HG03095 (cell line): ENCODE measurements at regions not wholly inside any gene's neighbourhood (a gene's known extent, or its start where the extent isn't known, plus 50 kb on each side); places are given as distances from the start of the nearest gene placed in this dataset.
"Not testable (repeated sequence)": the region's sequence is repeated elsewhere in the genome, so short reads cannot be mapped to it uniquely, and the experiment has no call there.

Experiments used
- ATAC-seq: cut with Tn5 transposase; IDR thresholded peaks from one replicate; pipeline ENCODE4 v1.9.1; 2021; ENCODE audit warnings: moderate library complexity; ENCODE audit not compliant: unreplicated experiment

DNA sequence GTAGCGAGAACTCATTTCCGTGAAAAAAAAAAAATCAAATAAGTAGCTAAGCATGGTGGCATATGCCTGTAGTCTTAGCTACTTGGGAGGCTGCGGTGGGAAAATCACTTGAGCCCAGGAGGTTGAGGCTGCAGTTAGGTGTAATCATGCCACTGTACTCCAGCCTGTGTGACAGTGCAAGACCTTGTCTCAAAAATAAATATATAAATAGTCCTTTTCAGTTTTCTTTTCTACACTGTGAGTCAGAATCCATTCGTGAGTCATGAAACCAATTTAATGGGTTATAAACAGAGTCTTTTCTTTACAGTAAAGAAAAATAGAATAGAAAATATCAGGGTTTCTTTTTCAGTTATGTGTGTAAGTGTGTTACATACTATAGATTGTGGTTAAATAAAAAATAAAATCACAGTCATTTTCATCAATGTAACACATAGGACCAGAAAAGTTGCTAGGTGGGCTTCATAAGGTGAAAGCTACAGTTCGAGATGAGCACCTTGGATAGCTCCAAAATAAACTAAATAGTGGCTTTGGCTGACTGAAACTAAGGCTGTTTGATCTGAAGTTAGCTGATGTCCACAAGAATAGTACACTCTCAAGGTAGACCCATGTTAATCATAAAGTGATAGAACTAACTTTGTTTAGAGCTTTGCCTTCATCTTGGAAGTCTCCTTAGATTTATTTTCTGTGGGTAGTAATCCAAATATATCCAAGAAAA is 781.1 kb downstream of the GATA3 start:
- no peak for ATAC-seq

DNA sequence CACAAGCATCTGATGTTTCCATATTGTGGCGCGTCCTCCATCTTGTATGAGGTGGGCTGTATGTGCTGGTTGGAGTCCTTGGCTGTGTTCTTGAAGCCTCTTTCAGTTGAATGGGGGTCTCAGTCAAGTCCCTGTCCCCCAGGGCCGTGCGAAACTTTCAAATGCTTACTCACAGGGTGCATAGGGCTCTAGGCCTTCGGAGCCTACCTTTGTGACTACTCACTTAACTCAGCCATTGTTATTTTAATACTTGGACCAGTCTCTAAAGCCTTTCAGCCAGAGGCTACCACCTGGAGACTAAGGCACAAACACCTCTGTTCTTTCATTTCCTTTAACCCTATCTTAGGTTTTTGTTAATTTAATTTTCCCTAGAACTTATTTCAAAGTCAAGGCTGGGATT is 785.9 kb downstream of the GATA3 start:
- no peak for ATAC-seq

GRCh38 chr10:8844141-8844540 is 789.7 kb downstream of the GATA3 start:
- ATAC-seq = no peak

- no peak for ATAC-seq
These were observed 798.1 kb downstream of the GATA3 start for GRCh38 chr10:8852546-8852945.

DNA sequence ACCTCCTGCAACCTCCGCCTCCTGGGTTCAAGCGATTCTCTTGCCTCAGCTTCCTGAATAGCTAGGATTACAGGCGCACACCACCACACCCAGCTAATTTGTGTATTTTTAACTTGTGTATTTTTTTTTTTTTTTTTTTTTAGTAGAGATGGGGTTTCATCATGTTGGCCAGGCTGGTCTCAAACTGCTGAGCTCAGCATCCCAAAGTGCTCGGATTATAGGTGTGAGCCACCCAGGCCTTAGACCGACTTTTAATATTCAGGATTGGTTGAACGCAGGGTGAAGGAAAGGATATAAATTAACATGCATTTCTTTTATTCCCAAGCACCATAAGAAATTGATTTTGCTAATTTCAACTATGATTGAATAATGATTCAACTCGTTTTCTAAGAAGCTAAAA is 798.6 kb downstream of the GATA3 start:
- no peak for ATAC-seq

DNA sequence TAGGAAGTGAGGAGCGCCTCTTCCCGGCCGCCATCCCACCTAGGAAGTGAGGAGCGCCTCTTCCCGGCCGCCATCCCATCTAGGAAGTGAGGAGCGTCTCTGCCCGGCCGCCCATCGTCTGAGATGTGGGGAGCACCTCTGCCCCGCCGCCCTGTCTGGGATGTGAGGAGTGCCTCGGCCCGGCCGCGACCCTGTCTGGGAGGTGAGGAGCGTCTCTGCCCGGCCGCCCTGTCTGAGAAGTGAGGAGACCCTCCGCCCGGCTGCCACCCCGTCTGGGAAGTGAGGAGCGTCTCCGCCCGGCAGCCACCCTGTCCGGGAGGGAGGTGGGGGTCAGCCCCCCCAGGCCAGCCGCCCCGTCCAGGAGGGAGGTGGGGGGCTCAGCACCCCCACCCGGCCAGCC is 814.4 kb downstream of the GATA3 start:
- ATAC-seq = not testable (repeated sequence)

GRCh38 chr10:8873310-8873709 is 818.8 kb downstream of the GATA3 start:
- no peak for ATAC-seq

DNA sequence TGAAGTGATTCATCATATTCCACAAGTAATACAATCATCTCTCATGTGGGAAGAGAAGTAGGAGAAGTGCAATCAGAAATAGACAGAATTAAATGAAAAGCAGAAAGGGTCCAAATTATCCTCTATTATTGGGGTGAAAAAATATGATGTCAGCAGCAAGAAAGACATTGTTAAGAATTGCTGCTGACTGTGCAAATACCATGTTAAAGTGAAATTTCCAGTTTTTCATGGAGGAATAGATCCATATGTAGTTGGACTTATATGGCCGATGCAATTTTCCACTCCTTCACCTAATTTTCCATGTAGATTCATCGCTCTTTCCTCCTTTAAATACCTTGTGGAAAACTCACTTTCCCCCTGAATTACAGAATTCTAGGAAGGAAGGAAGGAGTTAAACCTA is 819.8 kb downstream of the GATA3 start:
- no peak for ATAC-seq

- ATAC-seq = no peak
These were observed 820.5 kb downstream of the GATA3 start for GRCh38 chr10:8874972-8875371.

DNA sequence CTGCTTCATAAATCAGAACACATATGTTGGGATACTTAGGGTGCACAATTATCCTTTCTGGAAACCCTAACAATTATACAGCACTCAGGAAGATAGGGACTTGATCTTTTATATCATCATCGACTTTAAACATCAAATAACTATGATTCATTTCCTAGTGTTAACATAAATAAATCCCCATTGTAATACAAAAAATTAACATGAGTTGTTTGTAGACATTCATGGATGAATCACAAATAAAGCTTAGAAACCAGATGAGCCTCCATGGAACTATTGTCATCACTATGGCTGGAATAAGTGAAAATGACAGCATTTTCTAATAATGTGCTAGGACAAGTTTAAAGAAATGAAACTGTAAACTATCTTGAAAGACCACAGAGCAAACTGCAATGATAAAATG is 821.7 kb downstream of the GATA3 start:
- no peak for ATAC-seq

GRCh38 chr10:8889538-8889937 is 835.0 kb downstream of the GATA3 start:
- ATAC-seq = no peak

DNA sequence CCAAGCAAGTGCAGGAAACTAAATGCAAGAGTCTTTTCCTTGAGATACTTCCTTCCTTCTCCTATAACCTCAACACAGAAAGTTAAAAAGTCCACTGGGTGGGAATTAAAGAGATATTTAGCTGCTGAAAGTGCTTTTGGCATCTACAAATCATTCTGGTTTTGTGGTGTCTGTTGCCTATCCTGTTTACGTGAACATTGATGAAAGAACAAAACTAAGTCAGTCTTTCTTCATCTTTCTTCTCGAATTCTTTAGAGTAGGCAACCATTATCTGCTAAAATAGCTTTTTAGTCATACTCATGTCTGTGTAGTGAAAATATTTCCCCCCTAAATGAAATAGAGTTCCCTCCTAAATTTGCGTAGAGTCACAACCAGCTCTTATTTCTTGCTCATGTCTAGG is 838.6 kb downstream of the GATA3 start:
- ATAC-seq = no peak

DNA sequence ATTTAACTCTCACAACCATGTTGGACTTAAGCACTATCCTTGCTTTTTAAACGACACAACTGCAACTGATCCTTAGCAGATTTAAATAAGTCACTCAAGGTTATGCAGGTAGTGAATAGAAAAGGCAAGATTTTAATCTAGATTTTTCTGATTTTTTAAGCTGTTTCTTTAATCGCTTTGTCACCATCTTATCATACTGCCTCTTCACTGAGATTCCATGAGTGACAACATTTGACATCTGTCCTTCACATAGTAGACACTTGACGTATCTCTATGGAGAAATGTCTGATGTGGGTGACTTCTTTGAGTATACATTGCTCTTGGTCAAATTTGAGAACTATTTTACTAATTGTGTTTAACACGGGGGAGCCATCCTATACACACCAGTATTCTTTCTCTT is 839.7 kb downstream of the GATA3 start:
- no peak for ATAC-seq

DNA sequence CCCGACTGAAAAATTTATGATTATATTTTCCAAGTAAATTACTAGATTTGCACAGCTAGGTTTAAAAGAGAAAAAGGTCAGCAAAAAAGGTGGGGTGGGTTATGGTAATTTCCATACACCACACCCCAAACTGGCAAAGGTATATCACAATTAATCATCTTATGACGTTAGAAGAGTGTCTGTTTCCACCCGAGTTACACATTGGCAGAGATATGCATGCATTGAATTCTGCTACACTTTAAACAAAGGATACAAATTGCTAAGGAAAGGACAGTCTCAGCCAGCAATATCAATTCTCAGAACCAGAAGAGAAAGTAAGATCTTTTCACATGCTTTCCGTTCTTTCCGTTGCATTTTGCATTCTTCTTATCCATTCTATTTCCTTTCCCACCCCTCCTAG is 843.3 kb downstream of the GATA3 start:
- no peak for ATAC-seq

DNA sequence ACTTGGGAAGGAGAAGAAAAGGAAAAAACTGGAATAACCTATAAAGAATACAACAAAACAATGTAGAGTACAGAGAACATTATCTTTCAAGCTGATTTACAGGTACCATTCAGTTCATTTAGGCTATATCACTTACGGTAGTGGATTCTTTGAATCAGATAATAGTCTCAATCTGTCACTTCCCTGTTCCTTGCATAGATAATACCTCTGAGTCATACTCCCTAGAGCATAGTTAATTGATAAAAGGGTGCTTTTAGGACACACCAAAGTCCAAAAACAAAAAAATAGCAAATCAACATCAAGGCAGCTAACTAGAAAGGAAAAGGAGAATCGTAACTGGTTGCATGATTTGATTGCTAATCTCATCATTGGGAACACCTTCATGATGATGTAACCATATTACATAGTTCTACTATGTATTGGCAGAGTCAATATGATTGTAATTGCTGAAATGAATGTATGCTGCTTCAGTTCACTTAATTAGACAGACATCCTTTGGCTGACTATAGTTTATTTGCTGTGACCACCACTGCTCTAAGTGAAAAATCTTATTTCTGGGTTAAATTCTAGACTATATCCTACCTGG is 844.4 kb downstream of the GATA3 start:
- no peak for ATAC-seq

DNA sequence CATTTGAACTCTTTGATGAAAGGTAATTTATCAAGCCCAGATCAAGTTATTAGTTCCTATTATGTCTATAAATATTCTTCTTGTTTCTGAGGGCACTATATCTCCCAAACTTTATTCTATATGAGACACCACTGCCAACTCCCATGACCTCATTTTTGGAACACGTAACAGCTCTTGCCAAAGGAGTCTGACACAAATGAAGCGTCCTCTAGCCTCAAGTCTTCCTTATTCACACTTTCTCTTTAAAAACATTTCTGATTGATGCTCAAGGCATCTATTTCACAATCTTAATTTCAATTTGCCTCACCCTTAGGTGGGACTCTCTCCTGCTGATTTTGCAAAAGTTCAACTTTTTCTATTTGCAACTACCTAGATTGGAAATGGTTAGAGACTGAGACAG is 848.4 kb downstream of the GATA3 start:
- no peak for ATAC-seq

DNA sequence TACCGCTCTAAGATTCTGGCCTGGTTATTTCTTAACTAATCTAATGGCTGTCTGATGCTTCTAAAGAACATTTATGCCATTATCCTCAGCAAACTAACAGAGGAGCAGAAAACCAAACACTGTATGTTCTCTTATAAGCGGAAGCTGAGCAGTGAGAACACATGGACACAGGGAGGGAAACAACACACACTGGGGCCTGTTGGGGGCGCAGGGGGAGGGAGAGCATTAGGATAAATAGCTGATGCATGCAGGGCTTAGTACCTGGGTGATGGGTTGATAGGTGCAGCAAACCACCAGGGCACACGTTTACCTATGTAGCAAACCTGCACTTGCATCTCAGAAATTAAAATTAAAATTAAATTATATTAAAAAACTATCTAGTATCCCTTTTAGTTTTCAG is 853.5 kb downstream of the GATA3 start:
- no peak for ATAC-seq

GRCh38 chr10:8910314-8910713 is 855.8 kb downstream of the GATA3 start:
- no peak for ATAC-seq

DNA sequence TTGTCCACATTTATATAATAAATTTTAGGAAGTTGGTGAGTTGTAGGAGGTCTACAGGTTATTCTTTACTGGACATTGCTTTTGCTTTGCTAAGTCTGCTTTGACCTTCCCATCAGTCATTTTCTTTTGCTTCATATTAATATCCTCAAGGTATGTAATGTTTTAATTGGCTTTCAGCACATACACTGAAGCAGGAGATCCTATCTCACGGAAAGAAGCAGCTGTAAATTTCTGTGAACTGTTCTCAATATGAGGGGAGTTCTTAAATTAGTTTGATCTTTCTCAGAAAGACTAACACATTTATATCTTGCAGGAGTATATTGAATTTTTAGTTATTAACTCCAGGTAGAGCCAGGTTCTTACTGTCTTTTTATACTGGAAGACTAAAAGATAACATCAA is 856.5 kb downstream of the GATA3 start:
- no peak for ATAC-seq

DNA sequence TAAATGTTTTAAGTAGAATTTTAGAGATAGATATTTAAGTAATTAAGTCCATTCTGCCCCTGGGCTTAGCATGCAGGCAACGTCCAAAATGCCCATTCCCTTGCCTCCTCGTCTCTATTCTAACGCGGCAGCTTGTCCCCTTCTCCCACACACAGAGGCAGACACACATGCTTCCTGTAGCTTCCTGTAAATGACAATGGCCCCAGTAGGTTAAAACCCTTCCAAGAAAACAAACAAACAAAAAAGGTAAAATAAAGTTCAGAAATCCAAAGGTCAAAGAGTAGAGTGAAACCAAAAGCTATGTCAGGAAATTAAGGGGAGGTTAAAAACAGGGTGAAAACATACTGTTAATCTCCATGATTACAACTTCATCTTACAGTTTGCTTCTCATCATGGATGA is 857.6 kb downstream of the GATA3 start:
- no peak for ATAC-seq

DNA sequence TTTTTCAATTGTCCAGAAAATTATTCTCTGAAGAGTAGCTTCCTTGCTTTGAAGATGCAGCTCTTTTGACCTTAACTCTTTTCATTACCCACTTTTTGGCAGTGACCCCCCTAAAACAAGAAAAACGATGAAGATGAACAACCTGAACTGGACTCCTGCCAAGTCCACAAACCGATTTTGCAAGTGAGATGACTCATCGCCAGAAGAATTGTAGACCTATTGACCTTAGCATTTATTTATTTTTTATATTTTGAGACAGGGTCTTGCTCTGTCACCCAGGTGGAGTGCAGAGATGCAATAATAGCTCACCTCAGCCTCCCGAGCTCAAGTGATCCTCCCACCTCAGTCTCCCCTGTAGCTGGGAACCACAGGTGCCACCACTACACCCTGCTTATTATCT is 859.2 kb downstream of the GATA3 start:
- no peak for ATAC-seq

DNA sequence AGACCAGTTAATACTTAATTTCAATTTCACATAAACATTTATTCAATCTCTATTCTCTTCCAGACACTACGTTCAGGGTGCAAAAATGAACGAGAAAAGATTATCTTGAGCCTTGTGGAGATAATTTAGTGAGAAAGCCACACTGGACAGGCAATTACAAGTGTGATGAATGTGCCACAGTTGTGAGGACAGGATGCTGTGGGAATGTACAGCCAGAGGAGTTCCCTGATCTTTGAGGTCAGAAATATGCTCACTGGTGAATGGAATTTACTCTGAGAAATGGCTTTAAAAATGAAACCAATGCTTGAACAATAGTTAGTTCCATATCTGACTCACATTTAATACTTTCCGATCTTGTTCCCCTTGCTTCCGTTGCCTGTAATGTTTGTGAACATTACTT is 864.8 kb downstream of the GATA3 start:
- no peak for ATAC-seq

GRCh38 chr10:8921568-8921967 is 867.1 kb downstream of the GATA3 start:
- no peak for ATAC-seq
